Mesendoderm (in vitro differentiated cells): ENCODE measurements at regions not wholly inside any gene's neighbourhood (a gene's known extent, or its start where the extent isn't known, plus 50 kb on each side); places are given as distances from the start of the nearest gene placed in this dataset.

Experiments
- DNase-seq: peaks from one replicate; pipeline ENCODE4 v3.0.0; 2013
- H2AK5ac ChIP-seq: 2 replicates; pipeline ENCODE4 v1.6.1; 2013; ENCODE audit warnings: low read length, inconsistent platforms
- H2BK120ac ChIP-seq: 2 replicates; pipeline ENCODE4 v1.6.1; 2013; ENCODE audit warnings: low read depth, mild to moderate bottlenecking, low read length, moderate library complexity, mixed read lengths
- H2BK15ac ChIP-seq: replicated peaks from 2 replicates; pipeline ENCODE4 v1.6.1; 2013; ENCODE audit warnings: low read depth, mild to moderate bottlenecking, moderate library complexity
- H2BK5ac ChIP-seq: 2 replicates; pipeline ENCODE4 v1.6.1; 2013; ENCODE audit warnings: low read length, inconsistent platforms
- H3K18ac ChIP-seq: 2 replicates; pipeline ENCODE4 v1.6.1; 2013; ENCODE audit warnings: mild to moderate bottlenecking, low read length, mixed read lengths
- H3K23ac ChIP-seq: one replicate; pipeline ENCODE4 v1.6.1; 2013; ENCODE audit warnings: low read length
- H3K27ac ChIP-seq: 2 replicates; pipeline ENCODE4 v1.5.1; 2013; ENCODE audit warnings: low read depth, mild to moderate bottlenecking, inconsistent platforms, low read length, moderate library complexity
- H3K27me3 ChIP-seq: 2 replicates; pipeline ENCODE4 v1.6.1; 2013; ENCODE audit warnings: low read length, control low read depth, mild to moderate bottlenecking, inconsistent platforms; ENCODE audit not compliant: insufficient read depth, poor library complexity
- H3K36me3 ChIP-seq: 2 replicates; pipeline ENCODE4 v1.6.1; 2013; ENCODE audit warnings: low read length, inconsistent platforms; ENCODE audit not compliant: control insufficient read depth, insufficient read depth
- H3K4ac ChIP-seq: one replicate; pipeline ENCODE4 v1.6.1; 2013; ENCODE audit warnings: low read depth, mild to moderate bottlenecking, low read length, moderate library complexity
- H3K4me1 ChIP-seq: 2 replicates; pipeline ENCODE4 v1.6.1; 2013; ENCODE audit warnings: low read depth, low read length, inconsistent platforms; ENCODE audit not compliant: control insufficient read depth
- H3K4me2 ChIP-seq: 2 replicates; pipeline ENCODE4 v1.6.1; 2013; ENCODE audit warnings: low read length
- H3K4me3 ChIP-seq: 2 replicates; pipeline ENCODE4 v1.5.1; 2013; ENCODE audit warnings: mild to moderate bottlenecking, low read length
- H3K56ac ChIP-seq: one replicate; pipeline ENCODE4 v1.6.1; 2013; ENCODE audit warnings: low read length
- H3K79me1 ChIP-seq: 2 replicates; pipeline ENCODE4 v1.6.1; 2013; ENCODE audit warnings: low read length, inconsistent platforms
- H3K79me2 ChIP-seq: 2 replicates; pipeline ENCODE4 v1.6.1; 2013; ENCODE audit warnings: mild to moderate bottlenecking, low read length; ENCODE audit not compliant: control insufficient read depth, insufficient read depth
- H3K9ac ChIP-seq: 2 replicates; pipeline ENCODE4 v1.6.1; 2013; ENCODE audit warnings: low read length, inconsistent platforms
- H4K5ac ChIP-seq: one replicate; pipeline ENCODE4 v1.6.1; 2013; ENCODE audit warnings: low read length
- H4K8ac ChIP-seq: one replicate; pipeline ENCODE4 v1.6.1; 2013; ENCODE audit warnings: low read depth, mild to moderate bottlenecking, control low read depth, low read length, moderate library complexity
- WGBS: extraction: QIAGEN DNeasy Blood & Tissue Kit; methylation state at CpG from one replicate; pipeline ENCODE4 v1.1.7; 2013; ENCODE audit warnings: low lambda C conversion rate, missing lambda C conversion rate; ENCODE audit not compliant: insufficient coverage; ENCODE audit errors: extremely low coverage; 5-methylcytosine and 5-hydroxymethylcytosine counted together

- Histone ChIP-seq H3K27ac (no peak overlapping the region), H3K4me2 (no peak overlapping the region), H3K18ac (no peak overlapping the region), H3K9ac (no peak overlapping the region), H3K56ac (no peak overlapping the region), H2BK120ac (no peak overlapping the region), H3K4ac (no peak overlapping the region), H2BK15ac (no peak overlapping the region), H4K5ac (no peak overlapping the region), H3K4me3 (no peak overlapping the region), H3K79me1 (no peaks in the 10 kb centered on the region), H3K4me1 (no peaks in the 10 kb centered on the region), H3K79me2 (no peaks in the 10 kb centered on the region), H2AK5ac (no peak overlapping the region), H3K27me3 (no peaks in the 10 kb centered on the region), H2BK5ac (no peak overlapping the region), H4K8ac (no peak overlapping the region), H3K23ac (no peak overlapping the region), H3K36me3 (no peaks in the 10 kb centered on the region)
- no CpG with 5 or more reads among the region's 17 CpGs for WGBS
- DNase-seq, result peak; percentile 80
Measured at GRCh38 chr9:31807574-31808256, 576.7 kb upstream of the ACO1 start.

GRCh38 chr9:31808766-31809165 lies 575.7 kb upstream of the ACO1 start:
- no peak overlapping the region for H3K27ac ChIP-seq
- H3K18ac ChIP-seq, result no peak overlapping the region
- H2AK5ac ChIP-seq, result no peak overlapping the region
- H2BK15ac ChIP-seq, result no peak overlapping the region
- no peak overlapping the region for H3K23ac ChIP-seq
- H3K56ac ChIP-seq, result no peak overlapping the region
- H4K5ac ChIP-seq, result no peak overlapping the region
- no peaks in the 10 kb centered on the region for H3K36me3 ChIP-seq
- no peak overlapping the region for H3K9ac ChIP-seq
- no peak overlapping the region for H3K4me3 ChIP-seq
- no peak overlapping the region for H2BK120ac ChIP-seq
- H4K8ac ChIP-seq, result no peak overlapping the region
- no peaks in the 10 kb centered on the region for H3K27me3 ChIP-seq
- H3K4ac ChIP-seq, result no peak overlapping the region
- no peak overlapping the region for H3K4me2 ChIP-seq
- no peaks in the 10 kb centered on the region for H3K79me2 ChIP-seq
- WGBS, result no CpG with 5 or more reads among the region's 9 CpGs
- no peaks in the 10 kb centered on the region for H3K79me1 ChIP-seq
- no peak overlapping the region for H2BK5ac ChIP-seq
- H3K4me1 ChIP-seq, result no peaks in the 10 kb centered on the region
- no peak for DNase-seq

GRCh38 chr9:31820426-31820825 lies 564.0 kb upstream of the ACO1 start:
- no peak overlapping the region for H2BK15ac ChIP-seq
- no peak overlapping the region for H3K4ac ChIP-seq
- no peaks in the 10 kb centered on the region for H3K27me3 ChIP-seq
- H4K8ac ChIP-seq, result no peak overlapping the region
- H3K4me2 ChIP-seq, result no peak overlapping the region
- no peak overlapping the region for H3K56ac ChIP-seq
- H2BK5ac ChIP-seq, result no peak overlapping the region
- H3K9ac ChIP-seq, result no peak overlapping the region
- no peaks in the 10 kb centered on the region for H3K4me1 ChIP-seq
- no peak overlapping the region for H3K4me3 ChIP-seq
- DNase-seq, result no peak
- H2AK5ac ChIP-seq, result no peak overlapping the region
- no peak overlapping the region for H2BK120ac ChIP-seq
- H3K27ac ChIP-seq, result no peak overlapping the region
- no peaks in the 10 kb centered on the region for H3K79me2 ChIP-seq
- no peaks in the 10 kb centered on the region for H3K36me3 ChIP-seq
- H4K5ac ChIP-seq, result no peak overlapping the region
- no peaks in the 10 kb centered on the region for H3K79me1 ChIP-seq
- H3K23ac ChIP-seq, result no peak overlapping the region
- no peak overlapping the region for H3K18ac ChIP-seq
- no CpG with 5 or more reads among the region's 4 CpGs for WGBS

GRCh38 chr9:31821583-31821982 lies 562.9 kb upstream of the ACO1 start:
- no peak overlapping the region for H4K8ac ChIP-seq
- H3K4ac ChIP-seq, result no peak overlapping the region
- H2BK120ac ChIP-seq, result no peak overlapping the region
- no CpG with 5 or more reads among the region's 6 CpGs for WGBS
- no peak overlapping the region for H2BK15ac ChIP-seq
- H3K23ac ChIP-seq, result no peak overlapping the region
- H3K56ac ChIP-seq, result no peak overlapping the region
- H2BK5ac ChIP-seq, result no peak overlapping the region
- no peak overlapping the region for H3K9ac ChIP-seq
- H3K27ac ChIP-seq, result no peak overlapping the region
- H3K18ac ChIP-seq, result no peak overlapping the region
- no peak overlapping the region for H4K5ac ChIP-seq
- H3K4me3 ChIP-seq, result no peak overlapping the region
- H3K27me3 ChIP-seq, result no peaks in the 10 kb centered on the region
- H3K79me1 ChIP-seq, result no peaks in the 10 kb centered on the region
- no peaks in the 10 kb centered on the region for H3K79me2 ChIP-seq
- H3K36me3 ChIP-seq, result no peaks in the 10 kb centered on the region
- no peak for DNase-seq
- no peak overlapping the region for H2AK5ac ChIP-seq
- no peaks in the 10 kb centered on the region for H3K4me1 ChIP-seq
- no peak overlapping the region for H3K4me2 ChIP-seq

DNA sequence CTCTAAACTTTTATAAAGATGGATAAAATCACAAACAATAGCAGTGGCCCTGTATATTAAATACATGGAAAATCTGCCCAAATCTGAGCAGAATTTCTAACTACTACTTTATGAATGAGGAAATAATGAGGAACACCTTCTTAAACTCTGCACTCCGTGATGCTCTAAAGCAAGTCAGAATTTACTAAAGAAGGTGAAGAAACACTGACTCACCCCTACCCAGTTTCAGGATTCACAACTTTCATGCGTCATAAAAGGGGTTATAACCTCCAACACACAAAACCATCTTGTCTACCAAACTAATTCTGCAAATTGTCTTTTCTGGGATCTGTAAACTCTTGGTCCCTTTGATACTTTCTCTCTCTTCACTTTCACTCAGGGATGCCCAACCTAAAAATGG lies 561.1 kb upstream of the ACO1 start:
- Histone ChIP-seq H3K4me1 (no peaks in the 10 kb centered on the region), H3K23ac (no peak overlapping the region), H3K4ac (no peak overlapping the region), H3K27me3 (no peaks in the 10 kb centered on the region), H2BK15ac (no peak overlapping the region), H3K79me1 (no peaks in the 10 kb centered on the region), H3K18ac (no peak overlapping the region), H3K56ac (no peak overlapping the region), H3K36me3 (no peaks in the 10 kb centered on the region), H3K79me2 (no peaks in the 10 kb centered on the region), H2BK5ac (no peak overlapping the region), H2AK5ac (no peak overlapping the region), H3K9ac (no peak overlapping the region), H3K4me3 (no peak overlapping the region), H3K27ac (no peak overlapping the region), H3K4me2 (no peak overlapping the region), H4K8ac (no peak overlapping the region), H2BK120ac (no peak overlapping the region), H4K5ac (no peak overlapping the region)
- WGBS, result no CpG with 5 or more reads among the region's 2 CpGs
- DNase-seq, result no peak

- Histone ChIP-seq H2BK120ac (no peak overlapping the region), H3K4me1 (no peaks in the 10 kb centered on the region), H3K4ac (no peak overlapping the region), H3K4me3 (no peak overlapping the region), H4K5ac (no peak overlapping the region), H2AK5ac (no peak overlapping the region), H3K79me1 (no peaks in the 10 kb centered on the region), H3K4me2 (no peak overlapping the region), H3K9ac (no peak overlapping the region), H2BK15ac (no peak overlapping the region), H3K27me3 (no peaks in the 10 kb centered on the region), H3K56ac (no peak overlapping the region), H4K8ac (no peak overlapping the region), H2BK5ac (no peak overlapping the region), H3K27ac (no peak overlapping the region), H3K79me2 (no peaks in the 10 kb centered on the region), H3K23ac (no peak overlapping the region), H3K18ac (no peak overlapping the region), H3K36me3 (no peaks in the 10 kb centered on the region)
- peak; percentile 14 for DNase-seq
- WGBS, result no CpG with 5 or more reads among the region's 2 CpGs
Measured at GRCh38 chr9:31824860-31825259, 559.6 kb upstream of the ACO1 start.
